Activated CD4-positive, alpha-beta T cell treated with anti-CD3 and anti-CD28 coated beads for 24 hours (primary cell): ENCODE measurements at regions not wholly inside any gene's neighbourhood (a gene's known extent, or its start where the extent isn't known, plus 50 kb on each side); places are given as distances from the start of the nearest gene placed in this dataset.
"Not testable (repeated sequence)": the region's sequence is repeated elsewhere in the genome, so short reads cannot be mapped to it uniquely, and the experiment has no call there.

Experiments
- DNase-seq, 2 donors: peaks; one replicate each; pipeline ENCODE4 v3.0.0-alpha.2; 2020; ENCODE audit warnings: low read depth in 2 of 2

- no peak for DNase-seq
Measured at GRCh38 chr9:29100762-29101161, 1527.5 kb upstream of the C9orf72 start.

- DNase-seq: not testable (repeated sequence)
Measured at GRCh38 chr9:29104166-29104565, 1530.9 kb upstream of the C9orf72 start.

GRCh38 chr9:29118555-29118954 is 1545.3 kb upstream of the C9orf72 start:
- no peak for DNase-seq

DNA sequence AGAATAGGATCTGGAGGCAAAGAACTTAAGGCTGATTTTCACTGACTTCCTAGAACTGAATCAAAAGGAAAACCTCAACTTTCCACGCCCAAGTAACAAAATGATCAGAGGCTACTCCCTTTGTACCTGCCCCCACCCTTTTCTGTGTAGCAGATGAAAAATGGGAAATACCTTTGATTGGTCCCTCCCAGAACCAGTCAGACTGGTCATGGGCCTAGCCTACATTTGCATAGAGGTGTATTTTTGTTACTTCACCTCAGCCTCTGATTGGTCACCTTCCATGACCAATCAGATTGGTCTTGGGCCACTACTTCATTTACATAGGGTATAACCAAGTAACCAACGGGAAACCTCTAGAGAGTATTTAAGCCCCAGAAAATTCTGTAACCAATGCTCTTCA is 1553.5 kb upstream of the C9orf72 start:
- DNase-seq: no peak

DNA sequence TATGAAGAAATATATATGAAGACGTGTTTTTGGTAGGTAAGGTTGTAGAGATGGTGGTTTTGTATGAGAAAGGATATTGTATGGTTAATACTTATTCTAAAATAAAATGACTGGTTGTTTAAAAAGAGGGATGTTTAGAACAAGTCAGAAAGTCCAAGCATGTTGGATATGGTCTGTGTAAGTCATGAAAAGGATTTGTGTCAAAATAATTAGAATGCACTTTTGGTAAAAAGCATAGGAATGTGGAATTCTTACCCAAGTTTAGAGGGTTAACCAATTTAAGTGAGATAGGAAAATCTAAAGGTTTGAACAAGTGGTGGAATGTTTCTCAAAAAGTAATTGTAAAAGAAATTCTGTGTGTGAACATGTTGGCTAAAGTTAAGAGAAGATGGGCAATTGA is 1556.5 kb upstream of the C9orf72 start:
- DNase-seq: no peak

GRCh38 chr9:29144476-29144875 is 1571.2 kb upstream of the C9orf72 start:
- DNase-seq: no peak

GRCh38 chr9:29150606-29151005 is 1577.3 kb upstream of the C9orf72 start:
- no peak for DNase-seq

- DNase-seq: no peak
Measured at GRCh38 chr9:29160763-29161353, 1587.6 kb upstream of the C9orf72 start.

DNA sequence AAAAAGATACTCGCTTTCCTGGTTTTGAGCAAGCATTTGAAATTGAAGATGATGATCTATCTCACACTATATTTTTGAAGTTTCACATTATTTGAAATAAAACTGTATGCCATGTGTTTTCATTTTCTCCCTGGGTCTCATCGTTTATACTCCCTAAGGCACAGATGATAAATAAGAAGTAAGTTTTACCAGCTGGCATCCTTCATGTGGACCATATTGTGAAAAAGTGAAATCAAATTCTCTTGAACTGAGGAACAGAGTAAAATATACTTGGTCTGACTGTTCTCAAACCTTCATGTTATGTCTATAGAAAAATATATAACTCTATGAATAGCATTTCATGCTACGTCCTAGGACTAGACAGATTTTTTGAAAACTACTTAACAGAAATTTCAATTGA is 1600.9 kb upstream of the C9orf72 start:
- no peak for DNase-seq

- DNase-seq: no peak
Measured at GRCh38 chr9:29176231-29176630, 1603.0 kb upstream of the C9orf72 start.

DNA sequence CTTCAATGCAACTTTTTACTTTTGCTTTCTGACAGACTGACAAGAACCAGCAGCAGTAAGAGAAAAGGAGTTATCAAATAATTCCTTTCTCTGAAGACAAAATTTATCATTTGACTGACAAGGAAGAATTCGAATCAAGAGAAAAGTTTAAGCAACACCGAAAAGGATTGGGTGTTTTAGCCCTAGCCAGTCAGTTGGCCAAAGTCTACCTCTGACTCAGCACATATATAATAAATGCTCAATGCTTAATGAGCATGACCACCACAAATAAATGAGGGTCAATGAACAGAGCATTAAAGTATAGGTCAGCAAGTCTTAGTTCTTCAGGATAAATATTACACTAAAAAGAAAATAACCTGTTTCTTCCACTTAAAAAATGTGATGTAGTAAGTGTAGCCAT is 1603.5 kb upstream of the C9orf72 start:
- DNase-seq: no peak

DNA sequence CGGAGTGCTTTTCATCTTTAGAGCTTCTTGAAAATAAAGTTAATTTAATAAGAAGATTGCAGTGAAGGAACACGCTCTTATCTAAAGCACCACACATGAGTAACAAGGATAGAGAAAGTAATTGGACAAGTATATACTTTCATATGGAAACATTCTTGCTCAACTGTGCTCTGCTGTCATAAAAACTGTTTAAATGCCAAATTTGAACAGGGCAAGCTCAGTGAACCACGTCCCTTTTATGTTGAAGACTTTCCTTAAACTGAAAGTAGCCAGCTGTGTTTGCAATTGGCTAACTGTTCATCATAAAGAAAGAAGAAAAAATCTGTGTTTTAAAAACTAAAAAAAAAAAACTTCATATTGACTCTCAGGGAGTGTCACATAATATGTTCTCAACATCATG is 1610.7 kb upstream of the C9orf72 start:
- no peak for DNase-seq

GRCh38 chr9:29188771-29189170 is 1615.5 kb upstream of the C9orf72 start:
- DNase-seq: not testable (repeated sequence)

GRCh38 chr9:29189221-29189620 is 1615.9 kb upstream of the C9orf72 start:
- not testable (repeated sequence) for DNase-seq

DNA sequence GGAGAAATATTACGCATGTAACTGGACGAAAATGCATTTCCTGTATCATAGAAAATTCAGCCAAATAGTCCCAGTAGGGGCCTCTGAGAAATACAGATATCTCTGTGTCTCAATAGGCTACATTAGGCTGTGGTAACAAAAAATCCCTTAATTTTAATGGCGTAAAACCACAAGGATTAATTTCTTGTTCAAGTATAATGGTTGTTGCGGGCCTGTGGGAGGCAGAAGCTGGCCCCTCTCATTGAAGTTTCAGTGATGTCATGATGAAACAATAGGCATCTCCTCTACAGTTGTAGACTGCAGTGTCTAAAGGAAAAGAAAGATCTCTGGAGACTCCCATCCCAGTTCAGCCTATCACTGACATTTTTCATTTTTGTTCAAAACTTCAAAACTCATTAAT is 1625.6 kb upstream of the C9orf72 start:
- no peak for DNase-seq

DNA sequence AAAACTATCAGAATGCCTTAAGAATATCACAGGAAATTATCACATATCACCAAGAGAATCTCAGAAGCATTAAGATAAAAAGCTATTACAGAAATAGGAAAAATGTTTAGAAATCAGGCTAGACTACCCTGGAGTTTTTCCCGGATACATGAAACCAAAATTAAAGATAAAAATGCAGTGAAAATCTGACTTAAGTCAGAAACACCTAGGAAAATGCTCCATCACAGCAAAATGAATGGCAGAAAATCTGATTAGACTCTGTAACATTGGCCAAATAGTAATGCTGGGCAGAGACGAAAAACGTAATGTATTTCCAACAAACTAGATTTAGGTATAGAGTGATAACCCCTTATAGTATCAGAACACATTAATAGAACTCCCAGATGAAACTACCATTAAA is 1626.7 kb upstream of the C9orf72 start:
- DNase-seq: no peak

- DNase-seq: no peak
Measured at GRCh38 chr9:29200650-29201049, 1627.4 kb upstream of the C9orf72 start.

DNA sequence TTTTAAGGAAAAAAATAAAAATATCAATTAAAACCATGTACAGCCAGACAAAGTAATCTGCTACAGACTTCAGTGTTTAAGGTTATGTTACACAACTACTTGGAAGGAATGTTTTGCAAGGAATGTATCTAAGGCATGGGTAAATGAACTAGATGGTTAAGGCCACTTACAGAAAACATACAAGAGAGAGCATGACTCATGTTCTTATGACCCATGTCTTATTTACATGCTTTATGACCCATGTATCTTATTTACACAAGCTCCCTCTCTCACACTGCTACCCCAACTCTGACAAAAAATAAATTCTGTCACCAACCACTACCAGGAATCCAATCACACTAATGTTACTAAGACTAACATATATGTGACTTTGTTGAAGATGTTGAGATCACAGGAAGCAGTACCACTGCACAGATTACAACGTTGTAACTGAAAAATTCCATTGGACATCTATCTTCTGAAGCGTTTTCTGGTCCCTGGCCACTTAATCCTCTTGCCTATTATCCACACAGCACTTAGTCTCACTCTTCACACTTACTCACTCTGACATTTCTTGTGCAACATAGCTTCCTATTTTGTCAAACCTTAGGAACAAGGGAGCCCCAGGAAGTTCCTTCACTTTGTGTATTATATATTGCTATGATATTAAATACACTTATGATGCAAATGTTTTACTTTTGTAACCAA is 1630.1 kb upstream of the C9orf72 start:
- no peak for DNase-seq

GRCh38 chr9:29208670-29209069 is 1635.4 kb upstream of the C9orf72 start:
- DNase-seq: no peak

GRCh38 chr9:29209748-29210291 is 1636.5 kb upstream of the C9orf72 start:
- no peak for DNase-seq

GRCh38 chr9:29211003-29211579 is 1637.8 kb upstream of the C9orf72 start:
- DNase-seq: no peak

- DNase-seq: peak in 1 of 2 donors; percentile 15
Measured at GRCh38 chr9:29211580-29212396, 1638.5 kb upstream of the C9orf72 start.
